ENCODE measurements at regions not wholly inside any gene's neighbourhood (a gene's known extent, or its start where the extent isn't known, plus 50 kb on each side); places are given as distances from the start of the nearest gene placed in this dataset.

DNA sequence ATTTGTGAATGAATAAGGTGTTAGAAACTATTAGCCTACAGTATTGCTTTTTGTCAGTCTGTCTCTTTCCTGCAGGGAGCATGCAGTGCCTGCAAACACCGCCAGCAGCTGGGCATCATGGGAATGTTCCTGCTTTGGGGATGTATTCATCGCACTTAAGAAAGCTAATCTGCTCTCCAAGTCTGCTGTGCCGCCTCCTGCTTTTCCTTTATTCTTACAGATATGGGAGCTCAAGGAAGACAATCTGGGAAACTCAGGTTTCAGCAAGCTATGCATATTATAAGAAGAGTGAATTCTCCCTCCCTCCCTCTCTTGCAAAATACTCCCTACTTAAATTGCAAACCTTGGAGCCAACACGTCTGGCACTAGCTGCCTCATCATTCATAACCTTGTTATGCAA, 479.2 kb upstream of the ACVR2A start:
- TF ChIP-seq EZH2phosphoT487 (IDR thresholded peaks at IDR 0.05; ENCODE audit: borderline replicate concordance, low read length) (no peak), EZH2 (IDR thresholded peaks at IDR 0.05; ENCODE audit: low read length, unreplicated experiment) (no peak), CTCF (conservative IDR thresholded peaks at IDR 0.05; ENCODE audit: low read depth, low read length) (no peak)

Data from PC-3 (cell line).